ENCODE measurements at regions not wholly inside any gene's neighbourhood (a gene's known extent, or its start where the extent isn't known, plus 50 kb on each side); places are given as distances from the start of the nearest gene placed in this dataset.

DNA sequence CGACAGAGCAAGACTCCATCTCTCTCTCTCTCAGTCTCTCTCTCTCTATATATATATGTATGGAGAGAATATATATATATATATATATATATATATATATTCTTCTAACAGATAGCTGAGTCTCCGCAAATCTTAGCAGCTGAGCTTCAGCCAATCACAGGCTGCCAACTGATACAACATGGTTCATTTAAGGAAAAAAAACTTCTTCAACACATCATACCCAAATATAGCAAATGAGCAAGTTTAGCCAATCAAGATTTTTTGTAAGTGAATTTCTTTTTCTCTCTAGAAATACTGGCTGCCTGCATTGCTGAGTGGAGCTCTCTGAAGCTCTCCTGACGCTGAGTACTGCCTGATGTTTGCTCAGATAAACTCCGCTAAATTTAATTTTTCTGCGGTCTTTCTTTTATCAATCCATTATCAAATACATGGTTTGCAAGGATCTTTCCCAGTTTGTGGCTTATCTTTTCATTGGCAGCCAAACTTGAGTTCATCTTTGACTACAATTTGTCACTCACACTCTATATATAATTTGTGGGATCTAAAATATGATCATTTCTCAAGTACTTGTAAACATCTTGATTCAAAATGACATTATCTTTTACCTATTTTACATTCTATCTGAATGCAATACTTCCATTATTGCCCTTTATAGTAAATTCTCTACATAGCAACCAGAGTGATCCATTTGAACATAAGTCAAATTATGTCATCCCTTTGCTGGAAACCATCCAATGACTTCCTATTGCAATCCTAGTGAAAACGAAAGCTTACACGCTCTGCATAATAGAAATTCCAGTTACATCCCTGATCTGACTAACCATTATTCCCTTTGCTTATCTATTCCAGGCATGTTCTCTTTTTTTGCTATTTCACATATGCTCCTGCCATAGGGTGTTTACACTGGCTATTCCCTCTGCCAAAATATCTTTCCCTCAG is 2131.7 kb downstream of the MRPL39 start:
- no peak for TF ChIP-seq EZH2 (IDR thresholded peaks at IDR 0.05; ENCODE audit: borderline replicate concordance, insufficient read depth, low read depth, low read length, poor library complexity, severe bottlenecking)
- TF ChIP-seq, protein P1, sequence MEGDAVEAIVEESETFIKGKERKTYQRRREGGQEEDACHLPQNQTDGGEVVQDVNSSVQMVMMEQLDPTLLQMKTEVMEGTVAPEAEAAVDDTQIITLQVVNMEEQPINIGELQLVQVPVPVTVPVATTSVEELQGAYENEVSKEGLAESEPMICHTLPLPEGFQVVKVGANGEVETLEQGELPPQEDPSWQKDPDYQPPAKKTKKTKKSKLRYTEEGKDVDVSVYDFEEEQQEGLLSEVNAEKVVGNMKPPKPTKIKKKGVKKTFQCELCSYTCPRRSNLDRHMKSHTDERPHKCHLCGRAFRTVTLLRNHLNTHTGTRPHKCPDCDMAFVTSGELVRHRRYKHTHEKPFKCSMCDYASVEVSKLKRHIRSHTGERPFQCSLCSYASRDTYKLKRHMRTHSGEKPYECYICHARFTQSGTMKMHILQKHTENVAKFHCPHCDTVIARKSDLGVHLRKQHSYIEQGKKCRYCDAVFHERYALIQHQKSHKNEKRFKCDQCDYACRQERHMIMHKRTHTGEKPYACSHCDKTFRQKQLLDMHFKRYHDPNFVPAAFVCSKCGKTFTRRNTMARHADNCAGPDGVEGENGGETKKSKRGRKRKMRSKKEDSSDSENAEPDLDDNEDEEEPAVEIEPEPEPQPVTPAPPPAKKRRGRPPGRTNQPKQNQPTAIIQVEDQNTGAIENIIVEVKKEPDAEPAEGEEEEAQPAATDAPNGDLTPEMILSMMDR (IDR thresholded peaks at IDR 0.05), result no peak

Measured in B cell (primary cell).